CD4-positive, alpha-beta T cell treated with Interleukin-15 for 4 hours (primary cell): ENCODE measurements at regions not wholly inside any gene's neighbourhood (a gene's known extent, or its start where the extent isn't known, plus 50 kb on each side); places are given as distances from the start of the nearest gene placed in this dataset.

ENCODE experiments used
- DNase-seq: peaks from one replicate; pipeline ENCODE4 v3.0.0-alpha.2; 2020; ENCODE audit warnings: low spot score

- no peak for DNase-seq
Measured at GRCh38 chr10:90975096-90975495, 54.2 kb upstream of the ANKRD1 start.

- DNase-seq, result no peak
Measured at GRCh38 chr10:90977162-90977854, 56.4 kb upstream of the ANKRD1 start.

- DNase-seq, result no peak
Measured at GRCh38 chr10:90977855-90978486, 57.1 kb upstream of the ANKRD1 start.

- DNase-seq, result no peak
Measured at GRCh38 chr10:90982406-90983008, 61.6 kb upstream of the ANKRD1 start.

GRCh38 chr10:90983914-90984549 is 63.1 kb upstream of the ANKRD1 start:
- DNase-seq, result no peak

GRCh38 chr10:90984898-90985297 is 64.0 kb upstream of the ANKRD1 start:
- DNase-seq, result no peak

GRCh38 chr10:90985321-90985933 is 64.5 kb upstream of the ANKRD1 start:
- no peak for DNase-seq

GRCh38 chr10:90986136-90986760 is 65.4 kb upstream of the ANKRD1 start:
- DNase-seq, result no peak

GRCh38 chr10:90986870-90987269 is 66.0 kb upstream of the ANKRD1 start:
- no peak for DNase-seq

- no peak for DNase-seq
Measured at GRCh38 chr10:90987383-90987782, 66.5 kb upstream of the ANKRD1 start.

- DNase-seq, result no peak
Measured at GRCh38 chr10:90988024-90988423, 67.1 kb upstream of the ANKRD1 start.

GRCh38 chr10:90988802-90989201 is 67.9 kb upstream of the ANKRD1 start:
- DNase-seq, result no peak

- no peak for DNase-seq
Measured at GRCh38 chr10:90989378-90989777, 68.5 kb upstream of the ANKRD1 start.

- DNase-seq, result no peak
Measured at GRCh38 chr10:90992462-90992861, 71.6 kb upstream of the ANKRD1 start.

- DNase-seq, result no peak
Measured at GRCh38 chr10:90993340-90993739, 72.5 kb upstream of the ANKRD1 start.

- DNase-seq, result no peak
Measured at GRCh38 chr10:90997670-90998069, 76.8 kb upstream of the ANKRD1 start.

GRCh38 chr10:90998733-90999511 is 78.0 kb upstream of the ANKRD1 start:
- DNase-seq, result no peak

GRCh38 chr10:90999512-91000172 is 78.8 kb upstream of the ANKRD1 start:
- DNase-seq, result no peak

GRCh38 chr10:91000470-91000869 is 79.6 kb upstream of the ANKRD1 start:
- DNase-seq, result no peak

GRCh38 chr10:91000985-91001384 is 80.1 kb upstream of the ANKRD1 start:
- no peak for DNase-seq

GRCh38 chr10:91002656-91003055 is 81.8 kb upstream of the ANKRD1 start:
- DNase-seq, result no peak
